GM23338 (cell line): ENCODE measurements at regions not wholly inside any gene's neighbourhood (a gene's known extent, or its start where the extent isn't known, plus 50 kb on each side); places are given as distances from the start of the nearest gene placed in this dataset.

Experiments used
- CREB1 ChIP-seq: fragments of 250-450 bp; sonication (Bioruptor Pico); IDR thresholded peaks from 2 replicates; pipeline ENCODE4 v1.5.0; 2020; ENCODE audit warnings: low read depth, mild to moderate bottlenecking, moderate library complexity
- CTCF ChIP-seq, 2 experiments: fragments of 200-600 bp in 1 of 2; sonication (generic) in 1 of 2; conservative IDR thresholded peaks; 2 replicates each; pipeline versions ENCODE4 v1.5.1 to v1.6.1; 2016 to 2017; ENCODE audit warnings: antibody characterized with exemption in 2 of 2, low read depth in 2 of 2, mild to moderate bottlenecking in 2 of 2, moderate library complexity in 1 of 2
- EZH2 ChIP-seq: fragments of 200-600 bp; sonication (generic); IDR thresholded peaks from one replicate; pipeline ENCODE4 v1.8.0; 2017; ENCODE audit warnings: antibody characterized with exemption, mild to moderate bottlenecking, low read depth; ENCODE audit not compliant: unreplicated experiment
- EZH2phosphoT487 ChIP-seq: fragments of 200-600 bp; sonication (generic); IDR thresholded peaks from one replicate; pipeline ENCODE4 v1.8.1; 2018; ENCODE audit warnings: antibody characterized with exemption; ENCODE audit not compliant: unreplicated experiment
- JUNB ChIP-seq: IDR thresholded peaks from one replicate; pipeline ENCODE4 v1.6.1; 2016; ENCODE audit warnings: antibody characterized with exemption; ENCODE audit not compliant: unreplicated experiment
- POLR2AphosphoS5 ChIP-seq: IDR thresholded peaks from 2 replicates; pipeline ENCODE4 v1.6.1; 2016; ENCODE audit warnings: antibody characterized with exemption, low read depth
- REST ChIP-seq: IDR thresholded peaks from one replicate; pipeline ENCODE4 v1.6.1; 2018; ENCODE audit warnings: antibody characterized with exemption; ENCODE audit not compliant: unreplicated experiment
- ZNF114 ChIP-seq: fragments of 250-450 bp; sonication (Bioruptor Pico); IDR thresholded peaks from 2 replicates; pipeline ENCODE4 v1.5.0; 2020; ENCODE audit warnings: mild to moderate bottlenecking, moderate library complexity
- ZNF331 ChIP-seq: fragments of 250-450 bp; sonication (Bioruptor Pico); IDR thresholded peaks from 2 replicates; pipeline ENCODE4 v1.5.0; 2020; ENCODE audit warnings: low read depth, mild to moderate bottlenecking, moderate library complexity

GRCh38 chr15:62942428-62942827 lies 100.1 kb upstream of the TPM1 start:
- no peak for TF ChIP-seq EZH2
- TF ChIP-seq CTCF (conservative IDR thresholded peaks at IDR 0.05; ENCODE audit: low read depth in 2 of 2), result no peak
- no peak for TF ChIP-seq ZNF114 (CRISPR knock-in tag)
- TF ChIP-seq EZH2phosphoT487, result no peak
- no peak for TF ChIP-seq CREB1 (CRISPR knock-in tag)
- TF ChIP-seq POLR2AphosphoS5, result no peak
- TF ChIP-seq REST, result no peak
- TF ChIP-seq ZNF331 (CRISPR knock-in tag), result no peak
- no peak for TF ChIP-seq JUNB
